Uterus (tissue), 2 donors: ENCODE measurements at regions not wholly inside any gene's neighbourhood (a gene's known extent, or its start where the extent isn't known, plus 50 kb on each side); places are given as distances from the start of the nearest gene placed in this dataset.

ENCODE experiments used
- CTCF ChIP-seq, 4 experiments: fragments of 200-600 bp in 2 of 4; fragments of 450-650 bp in 2 of 4; sonication (generic) in 2 of 4; IDR thresholded peaks; one replicate each; pipeline ENCODE4 v1.5.1; 2016 to 2019; ENCODE audit warnings: antibody characterized with exemption in 4 of 4, mild to moderate bottlenecking in 2 of 4, moderate library complexity in 1 of 4
- POLR2A ChIP-seq, 2 donors: fragments of 450-650 bp; IDR thresholded peaks; one replicate each; pipeline ENCODE4 v1.6.1; 2016; ENCODE audit warnings: antibody characterized with exemption in 2 of 2, mild to moderate bottlenecking in 1 of 2, moderate library complexity in 1 of 2

GRCh38 chr5:62824936-62825335, 246.3 kb downstream of the LRRC70 start:
- TF ChIP-seq CTCF (IDR thresholded peaks at IDR 0.05) (no peak), POLR2A (IDR thresholded peaks at IDR 0.05) (no peak)
